Chondrocyte (in vitro differentiated cells): ENCODE measurements at regions not wholly inside any gene's neighbourhood (a gene's known extent, or its start where the extent isn't known, plus 50 kb on each side); places are given as distances from the start of the nearest gene placed in this dataset.

ENCODE experiments used
- DNase-seq: peaks from one replicate; pipeline ENCODE4 v3.0.0; 2021; ENCODE audit warnings: mixed read lengths, low spot score
- H3K27ac Mint-ChIP-seq: one replicate; pipeline ENCODE4 v1.8.0; 2021; ENCODE audit warnings: mild to moderate bottlenecking, moderate library complexity, mixed read lengths; ENCODE audit not compliant: unreplicated experiment
- H3K27me3 Mint-ChIP-seq: 2 replicates; pipeline ENCODE4 v1.8.0; 2021; ENCODE audit warnings: low read depth, mixed read lengths
- H3K36me3 Mint-ChIP-seq: 2 replicates; pipeline ENCODE4 v1.8.0; 2021; ENCODE audit warnings: low read depth, mixed read lengths
- H3K4me1 Mint-ChIP-seq: 2 replicates; pipeline ENCODE4 v1.8.0; 2021; ENCODE audit warnings: low read depth, mild to moderate bottlenecking, mixed read lengths
- H3K4me3 Mint-ChIP-seq: one replicate; pipeline ENCODE4 v1.8.0; 2021; ENCODE audit warnings: mild to moderate bottlenecking, moderate library complexity, mixed read lengths; ENCODE audit not compliant: unreplicated experiment
- H3K9me3 Mint-ChIP-seq: 2 replicates; pipeline ENCODE4 v1.8.0; 2021; ENCODE audit warnings: low read depth, mixed read lengths
- CTCF ChIP-seq: fragments of 200-600 bp; sonication (generic); IDR thresholded peaks from 2 replicates; pipeline ENCODE4 v1.5.0; 2021; ENCODE audit warnings: antibody characterized with exemption, mild to moderate bottlenecking, moderate library complexity

DNA sequence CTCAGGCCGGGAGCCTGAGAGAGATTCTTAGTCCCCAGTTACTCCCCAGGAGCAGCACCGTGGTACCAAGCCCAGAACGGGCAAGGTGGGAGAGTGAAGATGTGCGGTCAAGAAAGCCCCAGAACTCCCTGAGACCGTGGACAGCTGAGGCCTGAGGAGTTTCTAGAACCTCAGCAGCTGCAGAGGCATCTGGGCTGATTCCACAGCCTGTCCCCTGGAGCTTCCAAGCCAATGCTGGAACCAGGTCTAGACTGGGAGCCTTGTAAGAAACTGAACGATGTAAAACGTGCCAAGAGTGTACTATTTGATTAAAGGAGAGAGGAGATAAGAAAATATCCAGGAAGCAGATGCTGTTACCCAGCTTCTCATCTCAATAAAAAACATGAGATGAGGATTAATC is 366.3 kb downstream of the TNS3 start:
- Mint-ChIP-seq H3K27me3 (peaks cover 4% of the 10 kb centered on the region), H3K9me3 (peaks cover 3% of the 10 kb centered on the region), H3K4me1 (peaks cover 20% of the 10 kb centered on the region), H3K4me3 (no peak overlapping the region), H3K36me3 (no peaks in the 10 kb centered on the region), H3K27ac (no peak overlapping the region)
- TF ChIP-seq CTCF: no peak
- DNase-seq: no peak

DNA sequence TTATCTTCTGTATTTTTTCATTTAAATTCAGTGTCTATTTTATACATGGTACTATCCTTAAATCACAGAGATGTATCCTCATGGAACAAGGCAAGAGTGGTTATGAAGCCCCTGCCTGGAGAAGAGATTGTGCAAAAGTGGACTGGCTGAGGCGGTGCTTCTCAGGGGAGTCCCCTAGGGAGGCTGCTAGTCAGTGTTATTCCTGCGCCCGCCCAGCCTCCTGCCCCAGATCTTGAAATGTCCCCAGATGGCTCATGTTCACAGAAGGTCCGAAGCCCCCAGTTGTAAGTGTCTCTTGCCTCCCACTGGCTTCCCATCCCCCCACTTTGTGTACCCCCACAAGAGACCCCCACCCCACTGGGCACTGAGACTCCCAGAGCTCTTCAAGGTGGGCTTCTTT is 366.9 kb downstream of the TNS3 start:
- Mint-ChIP-seq H3K4me3 (no peak overlapping the region), H3K27me3 (peaks cover 4% of the 10 kb centered on the region), H3K36me3 (peaks cover 2% of the 10 kb centered on the region), H3K27ac (no peak overlapping the region), H3K4me1 (peaks cover 20% of the 10 kb centered on the region), H3K9me3 (peaks cover 7% of the 10 kb centered on the region)
- TF ChIP-seq CTCF: no peak
- no peak for DNase-seq

- no peak overlapping the region for H3K27ac Mint-ChIP-seq
- peaks cover 20% of the 10 kb centered on the region for H3K4me1 Mint-ChIP-seq
Measured at GRCh38 chr7:47213276-47213675, 368.6 kb downstream of the TNS3 start.

GRCh38 chr7:47211519-47211973 is 370.4 kb downstream of the TNS3 start:
- no peak for DNase-seq
- peaks cover 8% of the 10 kb centered on the region for H3K9me3 Mint-ChIP-seq
- no peak overlapping the region for H3K27ac Mint-ChIP-seq
- peaks cover 6% of the 10 kb centered on the region for H3K27me3 Mint-ChIP-seq
- peaks cover 20% of the 10 kb centered on the region for H3K4me1 Mint-ChIP-seq
- TF ChIP-seq CTCF: no peak
- H3K4me3 Mint-ChIP-seq: no peak overlapping the region
- peaks cover 2% of the 10 kb centered on the region for H3K36me3 Mint-ChIP-seq

More at GRCh38 chr7:47213276-47213675, 368.6 kb downstream of the TNS3 start:
- no peak for DNase-seq
- no peak for TF ChIP-seq CTCF
- no peak overlapping the region for H3K4me3 Mint-ChIP-seq
- H3K9me3 Mint-ChIP-seq: peaks cover 8% of the 10 kb centered on the region
- H3K27me3 Mint-ChIP-seq: peaks cover 4% of the 10 kb centered on the region
- H3K36me3 Mint-ChIP-seq: peaks cover 2% of the 10 kb centered on the region

- TF ChIP-seq CTCF: no peak
- Mint-ChIP-seq H3K4me1 (peaks cover 20% of the 10 kb centered on the region), H3K9me3 (peaks cover 11% of the 10 kb centered on the region), H3K27ac (no peak overlapping the region), H3K27me3 (peaks cover 6% of the 10 kb centered on the region), H3K4me3 (no peak overlapping the region), H3K36me3 (peaks cover 5% of the 10 kb centered on the region)
- no peak for DNase-seq
Measured at GRCh38 chr7:47210281-47210854, 371.5 kb downstream of the TNS3 start.
